Gastroesophageal sphincter (tissue), 4 donors: ENCODE measurements at regions not wholly inside any gene's neighbourhood (a gene's known extent, or its start where the extent isn't known, plus 50 kb on each side); places are given as distances from the start of the nearest gene placed in this dataset.

Experiments used
- ATAC-seq: fragments of 150-250 bp; one replicate; pipeline ENCODE4 v1.9.1; 2016; ENCODE audit warnings: mild to moderate bottlenecking, moderate library complexity
- H3K27ac ChIP-seq, 4 donors: fragments of 200-600 bp; sonication (generic) in 3 of 4; 1 replicate in 3 of 4; 2 replicates in 1 of 4; pipeline ENCODE4 v1.5.1; 2016 to 2019
- H3K27me3 ChIP-seq: fragments of 200-600 bp; sonication (generic); one replicate; pipeline ENCODE4 v1.5.1; 2019
- H3K36me3 ChIP-seq, 2 donors: fragments of 200-600 bp; sonication (generic); one replicate each; pipeline ENCODE4 v1.5.1; 2019; ENCODE audit warnings: control low read depth in 1 of 2
- H3K4me1 ChIP-seq, 3 donors: fragments of 200-600 bp; sonication (generic); 1 replicate in 2 of 3; 2 replicates in 1 of 3; pipeline ENCODE4 v1.5.1; 2016 to 2019; ENCODE audit warnings: control low read depth in 2 of 3
- H3K4me3 ChIP-seq, 2 donors: fragments of 200-600 bp; sonication (generic); one replicate each; pipeline ENCODE4 v1.5.1; 2019; ENCODE audit warnings: mild to moderate bottlenecking in 1 of 2, moderate library complexity in 1 of 2
- H3K9me3 ChIP-seq, 3 donors: fragments of 200-600 bp; sonication (generic); one replicate each; pipeline ENCODE4 v1.5.1; 2017 to 2019; ENCODE audit warnings: control low read depth in 2 of 3
- EP300 ChIP-seq: sonication (generic); formaldehyde crosslinking; IDR thresholded peaks from one replicate; pipeline ENCODE4 v1.6.1; 2017; ENCODE audit warnings: antibody characterized with exemption, mild to moderate bottlenecking
- POLR2A ChIP-seq, 2 donors: fragments of 450-650 bp; IDR thresholded peaks; one replicate each; pipeline ENCODE4 v1.6.1; 2017; ENCODE audit warnings: antibody characterized with exemption in 2 of 2, mild to moderate bottlenecking in 2 of 2, moderate library complexity in 1 of 2
- POLR2AphosphoS5 ChIP-seq: sonication (generic); formaldehyde crosslinking; IDR thresholded peaks from one replicate; pipeline ENCODE4 v1.6.1; 2017; ENCODE audit warnings: antibody characterized with exemption
- WGBS, 2 donors: methylation state at CpG; one replicate each; pipeline ENCODE4 v1.1.5; 2018; ENCODE audit warnings: low coverage in 1 of 2; 5-methylcytosine and 5-hydroxymethylcytosine counted together
- TF ChIP-seq, protein P1 (sequence below), 4 experiments: fragments of 200-600 bp in 2 of 4; fragments of 450-650 bp in 2 of 4; sonication (generic) in 1 of 4; IDR thresholded peaks; one replicate each; pipeline ENCODE4 v1.5.1; 2017 to 2019; ENCODE audit warnings: antibody characterized with exemption in 4 of 4, mild to moderate bottlenecking in 2 of 4, moderate library complexity in 2 of 4

DNA sequence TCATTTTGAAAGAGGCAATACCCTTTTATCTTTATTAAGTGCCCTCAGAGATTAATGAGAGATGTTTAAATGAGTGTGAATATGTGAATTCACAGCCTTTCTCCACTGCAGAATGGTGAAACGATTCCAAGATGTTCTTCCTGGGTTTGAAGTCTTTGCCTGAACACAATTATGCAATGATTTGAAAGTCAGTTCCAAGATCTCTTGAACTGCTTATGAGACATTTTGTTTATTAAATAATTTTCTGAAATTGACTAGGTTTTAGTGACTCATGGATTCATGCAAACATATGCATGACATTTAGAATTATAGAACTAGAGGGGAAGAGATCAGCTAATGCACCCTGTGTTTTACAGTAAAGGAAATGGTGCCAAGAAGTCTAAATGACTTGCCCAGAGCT is 118.1 kb upstream of the SLC38A2 start:
- Histone ChIP-seq H3K4me3 (no peak overlapping the region), H3K36me3 (no peaks in the 10 kb centered on the region), H3K27ac (peak overlapping the region in 1 of 4 donors; percentile 61), H3K4me1 (peaks cover 5 to 50% (median 7%) of the 10 kb centered on the region in 3 donors), H3K9me3 (no peaks in the 10 kb centered on the region), H3K27me3 (no peaks in the 10 kb centered on the region)
- 7 to 17% methylated on average over 1 of the region's 1 CpG for WGBS, 2 donors
- TF ChIP-seq, protein P1, sequence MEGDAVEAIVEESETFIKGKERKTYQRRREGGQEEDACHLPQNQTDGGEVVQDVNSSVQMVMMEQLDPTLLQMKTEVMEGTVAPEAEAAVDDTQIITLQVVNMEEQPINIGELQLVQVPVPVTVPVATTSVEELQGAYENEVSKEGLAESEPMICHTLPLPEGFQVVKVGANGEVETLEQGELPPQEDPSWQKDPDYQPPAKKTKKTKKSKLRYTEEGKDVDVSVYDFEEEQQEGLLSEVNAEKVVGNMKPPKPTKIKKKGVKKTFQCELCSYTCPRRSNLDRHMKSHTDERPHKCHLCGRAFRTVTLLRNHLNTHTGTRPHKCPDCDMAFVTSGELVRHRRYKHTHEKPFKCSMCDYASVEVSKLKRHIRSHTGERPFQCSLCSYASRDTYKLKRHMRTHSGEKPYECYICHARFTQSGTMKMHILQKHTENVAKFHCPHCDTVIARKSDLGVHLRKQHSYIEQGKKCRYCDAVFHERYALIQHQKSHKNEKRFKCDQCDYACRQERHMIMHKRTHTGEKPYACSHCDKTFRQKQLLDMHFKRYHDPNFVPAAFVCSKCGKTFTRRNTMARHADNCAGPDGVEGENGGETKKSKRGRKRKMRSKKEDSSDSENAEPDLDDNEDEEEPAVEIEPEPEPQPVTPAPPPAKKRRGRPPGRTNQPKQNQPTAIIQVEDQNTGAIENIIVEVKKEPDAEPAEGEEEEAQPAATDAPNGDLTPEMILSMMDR (IDR thresholded peaks at IDR 0.05), result no peak
- TF ChIP-seq POLR2AphosphoS5, result peak; percentile 60
- TF ChIP-seq POLR2A (IDR thresholded peaks at IDR 0.05), result no peak
- ATAC-seq, result peak; percentile 46

DNA sequence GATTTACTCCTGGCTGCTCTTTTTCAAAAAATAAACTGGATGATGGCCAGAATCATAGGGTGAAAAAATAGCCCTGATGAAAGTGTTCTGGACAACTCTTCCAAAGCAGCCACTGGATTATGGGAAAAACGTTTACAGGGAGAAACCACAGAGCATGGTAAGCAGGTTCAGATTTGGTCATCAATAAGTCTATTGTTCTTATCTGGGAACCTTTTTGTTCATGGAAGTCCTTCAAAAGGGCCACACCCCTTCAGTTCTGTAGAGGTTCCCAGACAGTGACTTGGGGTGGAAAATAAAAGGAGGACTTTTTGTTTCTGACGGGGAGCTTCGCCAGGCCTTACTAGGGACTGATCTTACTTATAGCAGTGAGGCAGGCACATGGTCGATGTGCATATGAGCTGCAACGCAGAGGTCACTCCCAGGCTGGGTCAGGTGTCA is 117.4 kb upstream of the SLC38A2 start:
- H3K4me1 ChIP-seq, result peaks cover 5 to 49% (median 7%) of the 10 kb centered on the region in 3 donors
- H3K9me3 ChIP-seq, result no peaks in the 10 kb centered on the region
- 0 to 40% methylated on average over 1 to 2 of the region's 5 CpGs for WGBS, 2 donors
- no peaks in the 10 kb centered on the region for H3K27me3 ChIP-seq
- no peak for ATAC-seq
- H3K4me3 ChIP-seq, result no peak overlapping the region
- TF ChIP-seq POLR2AphosphoS5 (no peak), POLR2A (IDR thresholded peaks at IDR 0.05) (no peak), EP300 (no peak)
- TF ChIP-seq, protein P1 (IDR thresholded peaks at IDR 0.05), result no peak
- no peaks in the 10 kb centered on the region for H3K36me3 ChIP-seq
- H3K27ac ChIP-seq, result peak overlapping the region in 2 of 4 donors; percentile 61

DNA sequence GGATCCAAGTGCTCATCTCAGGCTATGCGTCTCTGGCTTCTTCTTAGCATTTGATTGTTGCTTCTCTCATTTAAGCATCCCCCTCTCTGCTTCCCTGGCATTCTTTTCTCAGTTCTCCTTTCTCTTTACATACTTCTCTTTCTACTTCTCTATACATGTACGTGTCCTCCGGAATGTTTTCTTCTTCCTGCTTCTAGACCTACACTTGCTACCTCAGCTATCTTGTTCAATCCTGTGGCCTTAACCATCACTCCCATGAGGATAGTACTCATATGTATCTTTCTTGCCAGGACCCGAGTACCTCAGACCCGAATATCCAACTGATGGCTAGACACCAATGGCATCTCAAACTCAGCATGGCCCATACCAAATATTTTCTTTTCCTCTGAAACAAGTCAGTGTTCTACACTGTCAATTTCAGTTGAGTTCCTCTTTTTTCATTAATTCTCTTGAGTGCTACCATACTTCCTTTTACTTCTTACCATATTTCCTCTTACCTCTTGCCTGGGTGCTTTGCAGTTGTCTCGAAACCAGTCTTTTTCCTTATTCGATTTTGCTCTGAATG is 115.1 kb upstream of the SLC38A2 start:
- no peak overlapping the region for H3K27ac ChIP-seq
- H3K27me3 ChIP-seq, result no peaks in the 10 kb centered on the region
- TF ChIP-seq POLR2A (IDR thresholded peaks at IDR 0.05) (no peak), POLR2AphosphoS5 (no peak), EP300 (no peak)
- TF ChIP-seq, protein P1 (IDR thresholded peaks at IDR 0.05), result no peak
- no peak overlapping the region for H3K4me3 ChIP-seq
- no peaks in the 10 kb centered on the region for H3K36me3 ChIP-seq
- 86 to 100% methylated on average over 2 to 7 of the region's 7 CpGs for WGBS, 2 donors
- ATAC-seq, result no peak
- no peaks in the 10 kb centered on the region for H3K9me3 ChIP-seq
- H3K4me1 ChIP-seq, result peaks cover 3 to 37% (median 5%) of the 10 kb centered on the region in 3 donors

DNA sequence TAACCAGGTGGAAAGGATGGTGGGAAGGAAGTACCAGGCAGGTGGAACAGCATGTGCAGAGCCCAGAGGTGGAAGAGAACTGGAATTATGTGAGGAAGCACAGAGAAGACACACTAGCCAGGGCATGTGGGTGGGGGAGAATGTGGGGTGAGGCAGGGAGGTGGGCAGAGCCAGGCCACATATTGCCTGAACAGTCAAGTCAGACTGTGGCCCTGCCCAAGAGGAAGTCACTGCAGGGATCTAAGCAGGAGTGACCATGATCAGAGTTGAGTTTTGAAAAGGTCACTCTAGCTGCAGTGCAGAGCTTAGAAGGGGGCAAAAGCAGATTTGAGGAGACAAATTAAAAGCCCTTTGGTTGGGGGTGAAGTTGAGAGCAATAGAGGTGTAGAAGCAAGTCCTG is 114.0 kb upstream of the SLC38A2 start:
- no peak overlapping the region for H3K27ac ChIP-seq
- H3K4me3 ChIP-seq, result no peak overlapping the region
- H3K9me3 ChIP-seq, result no peaks in the 10 kb centered on the region

DNA sequence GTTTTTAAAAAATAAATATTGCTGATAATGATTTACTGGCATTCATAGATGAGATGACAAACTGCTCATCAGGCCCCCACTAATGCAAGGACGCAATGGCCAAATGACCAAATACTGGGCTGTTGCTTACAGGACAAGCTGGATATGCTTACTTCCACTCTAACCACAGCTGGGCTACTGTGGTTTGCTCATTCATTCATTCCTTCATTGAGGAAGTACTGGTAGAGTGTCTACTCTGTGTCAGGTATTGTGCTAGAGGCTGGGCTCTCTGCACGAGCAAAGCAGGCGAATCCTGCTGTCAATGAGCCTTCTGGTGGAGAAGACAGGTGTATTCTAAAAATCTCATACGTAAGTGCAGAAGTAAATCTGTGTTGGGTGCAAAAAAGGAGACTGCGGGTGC is 113.3 kb upstream of the SLC38A2 start:
- Histone ChIP-seq H3K27ac (no peak overlapping the region), H3K4me1 (peaks cover 3 to 24% (median 3%) of the 10 kb centered on the region in 3 donors), H3K27me3 (no peaks in the 10 kb centered on the region), H3K36me3 (no peaks in the 10 kb centered on the region), H3K4me3 (no peak overlapping the region), H3K9me3 (no peaks in the 10 kb centered on the region)
- TF ChIP-seq, protein P1 (IDR thresholded peaks at IDR 0.05), result no peak
- TF ChIP-seq POLR2AphosphoS5 (no peak), EP300 (no peak), POLR2A (IDR thresholded peaks at IDR 0.05) (no peak)
- ATAC-seq, result no peak
- whole genome bisulfite sequencing, 2 donors, result 92 to 100% methylated on average over 2 to 4 of the region's 5 CpGs

More for the DNA sequence above, 114.0 kb upstream of the SLC38A2 start:
- no peaks in the 10 kb centered on the region for H3K27me3 ChIP-seq
- H3K4me1 ChIP-seq, result peaks cover 3 to 29% (median 5%) of the 10 kb centered on the region in 3 donors
- TF ChIP-seq POLR2A (IDR thresholded peaks at IDR 0.05), result no peak
- no peak for TF ChIP-seq POLR2AphosphoS5
- TF ChIP-seq, protein P1 (IDR thresholded peaks at IDR 0.05), result no peak
- TF ChIP-seq EP300, result no peak
- ATAC-seq, result no peak
- H3K36me3 ChIP-seq, result no peaks in the 10 kb centered on the region
